NCI-H2196 (cell line): ENCODE measurements at regions not wholly inside any gene's neighbourhood (a gene's known extent, or its start where the extent isn't known, plus 50 kb on each side); places are given as distances from the start of the nearest gene placed in this dataset.

Experiments
- DNase-seq: peaks from one replicate; lab custom pipeline; 2025; ENCODE audit not compliant: unreplicated experiment; lab: John Stamatoyannopoulos, UW

GRCh38 chr17:5635949-5636348 lies 51.6 kb upstream of the NLRP1 start:
- DNase-seq: no peak

DNA sequence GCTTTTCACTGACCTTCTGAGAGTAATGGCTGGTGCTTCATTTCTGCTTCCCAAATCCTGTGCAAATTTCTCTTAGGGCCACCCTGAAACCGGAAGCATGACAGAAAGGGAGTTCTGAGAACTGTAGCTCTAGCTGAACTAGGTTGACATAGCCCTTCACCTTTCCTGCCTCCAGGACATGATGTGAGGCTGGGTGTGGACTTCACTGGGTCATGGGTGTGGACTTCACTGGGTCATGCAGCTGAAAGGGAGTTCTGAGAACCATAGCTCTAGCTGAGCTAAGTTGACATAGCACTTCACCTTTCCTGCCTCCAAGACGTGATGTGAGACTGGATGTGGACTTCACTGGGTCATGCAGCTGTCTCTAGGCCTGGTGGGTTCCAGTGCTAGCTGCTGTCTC lies 54.3 kb upstream of the NLRP1 start:
- DNase-seq: no peak

DNA sequence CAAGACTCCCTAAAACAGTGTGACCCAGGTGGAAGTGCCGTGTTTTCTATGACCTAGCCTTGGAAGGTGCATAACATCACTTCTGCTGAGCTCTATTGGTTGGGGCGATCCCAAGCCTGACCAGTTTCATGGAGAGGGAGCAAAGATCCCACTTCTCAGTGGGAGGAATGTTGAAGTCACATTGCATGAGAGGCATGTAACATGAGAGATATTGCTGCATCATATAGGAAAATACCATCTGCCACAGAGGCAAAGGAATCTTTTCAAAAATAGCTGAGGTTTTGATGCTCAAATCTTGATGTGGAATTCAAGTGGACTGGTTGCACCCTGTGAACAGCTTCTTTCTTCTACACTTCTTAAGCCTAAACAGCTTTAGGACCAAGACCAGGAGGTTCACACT lies 56.4 kb upstream of the NLRP1 start:
- no peak for DNase-seq

DNA sequence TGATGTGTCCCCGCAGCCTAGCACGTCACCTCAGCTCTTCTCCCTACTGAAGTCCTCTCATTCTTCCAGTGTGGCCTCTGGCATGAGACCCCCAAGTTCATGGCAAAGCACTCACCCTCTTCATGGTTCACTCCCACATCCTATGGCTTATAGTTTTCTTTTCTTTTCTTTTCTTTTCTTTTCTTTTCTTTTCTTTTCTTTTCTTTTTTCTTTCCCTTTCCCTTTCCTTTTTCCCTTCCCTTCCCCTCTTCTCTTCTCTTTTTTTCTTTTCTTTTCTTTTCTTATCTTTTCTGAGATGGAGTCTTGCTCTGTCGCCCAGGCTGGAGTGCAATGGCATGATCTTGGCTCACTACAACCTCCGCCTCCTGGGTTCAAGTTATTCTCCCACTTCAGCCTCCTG lies 58.4 kb upstream of the NLRP1 start:
- no peak for DNase-seq

GRCh38 chr17:5644065-5644464 lies 59.8 kb upstream of the NLRP1 start:
- DNase-seq: no peak

DNA sequence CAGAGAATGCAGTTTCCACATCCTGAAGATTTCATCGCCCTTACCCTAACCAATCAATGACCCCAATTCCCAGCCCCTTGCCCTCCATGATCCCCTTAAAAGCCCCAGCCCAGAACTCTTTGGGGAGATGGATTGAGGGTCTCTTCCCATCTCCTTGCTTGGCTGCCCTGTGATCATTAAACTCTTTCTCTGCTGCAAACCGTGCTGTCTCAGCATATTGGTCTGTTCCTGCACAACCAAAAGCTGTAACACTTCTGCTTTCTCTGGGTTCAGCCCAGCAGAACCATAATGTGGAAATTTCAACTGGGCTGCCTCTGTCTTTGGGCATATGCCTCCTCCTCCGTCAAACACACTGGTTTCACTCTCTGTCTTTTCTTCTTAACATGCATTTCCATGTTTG lies 67.0 kb upstream of the NLRP1 start:
- DNase-seq: no peak

DNA sequence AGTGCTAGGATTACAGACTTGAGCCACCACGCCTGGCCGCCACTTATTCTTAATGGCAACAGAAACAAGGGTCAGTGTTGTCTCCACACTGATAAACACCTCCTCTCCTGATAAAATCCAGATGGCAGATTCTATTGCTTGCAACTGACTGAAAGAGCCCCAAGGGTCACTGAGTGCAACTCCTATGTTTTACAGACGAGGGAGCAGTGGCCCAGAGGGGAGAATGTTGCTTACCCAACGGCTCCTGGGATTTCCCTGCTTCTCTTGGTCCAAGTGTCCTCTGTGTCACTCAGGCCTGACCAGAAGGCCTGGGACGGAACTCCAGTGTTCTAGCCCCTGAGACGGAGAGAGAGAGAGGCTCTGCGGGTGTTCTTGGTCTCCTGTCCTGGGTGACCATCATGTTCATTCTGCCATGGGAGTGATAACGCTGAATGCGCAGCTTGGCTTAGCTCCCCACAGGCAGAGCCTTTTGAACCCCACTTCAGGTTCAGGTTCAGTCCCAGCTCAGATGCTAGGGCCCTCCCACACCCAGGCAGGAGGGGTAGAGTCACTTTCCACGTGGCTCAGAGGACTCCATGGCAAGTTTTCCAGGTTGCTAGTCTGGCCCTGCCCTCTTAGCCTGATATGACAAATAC lies 77.3 kb upstream of the NLRP1 start:
- DNase-seq: no peak

DNA sequence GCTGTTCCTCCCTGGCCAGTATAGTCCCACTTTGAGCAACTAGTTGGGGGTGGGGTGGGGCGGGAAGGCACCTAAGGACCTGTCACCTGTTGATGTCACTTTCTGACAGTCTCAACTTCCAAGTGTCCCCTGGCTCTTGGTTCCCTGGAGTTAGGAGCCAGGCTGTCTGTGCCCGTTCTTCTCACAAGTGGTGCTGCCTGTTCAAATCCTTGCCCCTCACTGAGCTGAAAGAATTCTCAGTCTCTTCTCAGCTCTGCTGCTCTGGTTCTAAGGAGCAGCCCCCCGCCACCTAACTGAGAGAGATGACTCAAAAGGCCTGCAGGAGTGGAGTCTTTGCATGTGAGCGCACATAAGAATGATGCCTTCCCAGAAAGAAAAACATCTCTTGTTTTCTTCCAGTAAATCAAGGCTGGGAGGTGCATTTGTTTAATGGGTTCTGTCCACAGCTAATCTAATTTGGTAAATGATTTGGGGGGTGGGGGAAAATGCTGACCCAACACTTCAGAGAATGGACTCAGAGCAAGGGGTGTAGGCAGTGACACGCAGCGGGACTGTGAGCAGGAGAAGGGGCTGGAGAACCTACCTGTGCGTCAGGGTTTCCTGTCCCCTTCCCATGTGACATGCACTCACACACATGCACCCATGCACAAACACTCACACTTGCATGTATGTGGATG lies 78.2 kb upstream of the NLRP1 start:
- DNase-seq: no peak

- no peak for DNase-seq
These were observed 80.9 kb upstream of the NLRP1 start for GRCh38 chr17:5665164-5665563.

- no peak for DNase-seq
These were observed 83.6 kb upstream of the NLRP1 start for GRCh38 chr17:5667871-5668270.

GRCh38 chr17:5668557-5669138 lies 84.3 kb upstream of the NLRP1 start:
- no peak for DNase-seq

- DNase-seq: no peak
These were observed 84.9 kb upstream of the NLRP1 start for GRCh38 chr17:5669191-5669590.

- no peak for DNase-seq
These were observed 87.8 kb upstream of the NLRP1 start for GRCh38 chr17:5672141-5672540.

- no peak for DNase-seq
These were observed 88.6 kb upstream of the NLRP1 start for GRCh38 chr17:5672815-5673430.

GRCh38 chr17:5675625-5676421 lies 91.5 kb upstream of the NLRP1 start:
- no peak for DNase-seq

GRCh38 chr17:5677620-5678019 lies 93.3 kb upstream of the NLRP1 start:
- no peak for DNase-seq

GRCh38 chr17:5678171-5678570 lies 93.9 kb upstream of the NLRP1 start:
- DNase-seq: no peak

GRCh38 chr17:5680766-5681165 lies 96.5 kb upstream of the NLRP1 start:
- DNase-seq: no peak

DNA sequence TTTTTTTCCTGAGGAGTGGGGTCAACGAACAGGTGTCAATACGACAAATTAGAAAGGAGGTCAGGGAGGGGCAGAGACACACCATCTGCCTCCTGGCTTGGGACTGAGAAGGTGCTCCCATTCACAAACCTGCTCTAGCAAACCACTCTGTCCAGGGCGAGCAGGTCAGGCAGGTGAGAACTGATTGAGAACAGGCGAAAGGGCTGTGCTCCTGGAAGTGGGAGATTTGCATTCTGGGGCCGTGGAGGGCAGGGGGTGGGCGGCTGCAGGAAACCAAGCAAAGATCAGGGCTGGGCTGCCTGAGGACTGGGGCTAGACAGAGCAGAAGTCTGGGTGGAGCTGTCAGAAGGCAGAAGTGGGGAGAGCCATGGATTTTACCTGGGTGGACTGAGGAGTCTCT lies 98.9 kb upstream of the NLRP1 start:
- DNase-seq: no peak

DNA sequence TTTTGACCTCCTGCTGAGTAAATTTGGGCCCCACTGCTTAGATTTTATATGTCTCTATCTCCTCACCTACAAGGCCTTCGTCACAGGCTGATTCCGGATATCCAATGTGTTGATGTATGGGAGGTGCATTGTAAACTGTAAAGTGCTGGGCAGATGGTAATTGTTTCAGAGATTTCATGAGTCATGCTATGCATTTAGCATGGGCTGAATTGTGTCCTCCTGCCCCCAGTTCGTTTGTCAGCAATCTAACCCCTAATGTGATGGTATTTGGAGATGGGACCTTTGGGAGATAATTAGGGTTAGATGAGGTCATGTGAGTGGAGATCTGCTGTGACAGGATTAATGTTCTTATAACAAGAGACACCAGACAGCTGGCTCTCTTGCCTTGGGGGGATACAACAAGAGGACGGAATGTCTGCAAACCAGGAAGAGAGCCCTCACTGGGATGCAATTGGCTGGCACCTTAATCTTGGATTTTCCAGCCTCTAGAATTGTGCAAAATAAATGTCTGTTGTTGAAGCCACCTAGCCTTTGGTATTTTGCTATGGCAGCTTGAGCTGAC lies 101.8 kb upstream of the NLRP1 start:
- DNase-seq: no peak

DNA sequence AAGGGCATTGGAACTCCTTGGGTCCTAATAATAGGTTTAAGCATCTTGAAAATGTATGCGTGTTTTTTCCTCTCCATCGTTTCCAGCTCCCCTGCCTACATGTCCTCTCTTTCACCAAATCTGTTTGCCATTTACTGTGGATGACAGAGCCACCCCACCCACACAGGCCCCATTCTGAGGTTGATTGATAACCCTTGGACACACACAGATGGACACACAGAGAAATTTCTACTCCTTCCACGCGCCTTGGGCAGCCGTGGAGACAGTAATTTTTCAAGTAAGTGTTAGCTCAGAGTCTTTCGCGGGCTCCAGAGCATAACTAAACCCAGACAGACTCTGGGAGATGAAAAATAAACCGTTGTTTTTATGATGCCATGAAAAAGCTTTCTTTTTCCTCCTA lies 103.3 kb upstream of the NLRP1 start:
- no peak for DNase-seq
